Left lung (tissue), 4 donors: ENCODE measurements at regions not wholly inside any gene's neighbourhood (a gene's known extent, or its start where the extent isn't known, plus 50 kb on each side); places are given as distances from the start of the nearest gene placed in this dataset.

Experiments
- ATAC-seq: fragments of 200-7000 bp; cut with Tn5 transposase; one replicate; pipeline ENCODE4 v1.9.1; 2020; ENCODE audit warnings: moderate library complexity
- DNase-seq, 4 donors: peaks; one replicate each; pipeline ENCODE4 v3.0.0-alpha.2; 2013 to 2020
- H3K27ac ChIP-seq, 2 donors: fragments of 200-600 bp; sonication (generic) in 1 of 2; one replicate each; pipeline versions ENCODE4 v1.5.0 to v1.8.0; 2020 to 2021
- H3K27me3 ChIP-seq, 2 donors: fragments of 200-600 bp; sonication (generic) in 1 of 2; one replicate each; pipeline versions ENCODE4 v1.5.0 to v1.8.0; 2020 to 2021
- H3K36me3 ChIP-seq, 2 donors: fragments of 200-600 bp; sonication (generic) in 1 of 2; one replicate each; pipeline versions ENCODE4 v1.5.0 to v1.8.0; 2020 to 2021
- H3K4me1 ChIP-seq, 2 donors: fragments of 200-600 bp; one replicate each; pipeline ENCODE4 v1.8.0; 2021
- H3K4me3 ChIP-seq, 2 donors: fragments of 200-600 bp; sonication (generic) in 1 of 2; one replicate each; pipeline versions ENCODE4 v1.5.0 to v1.8.0; 2020 to 2021; ENCODE audit warnings: mild to moderate bottlenecking in 1 of 2
- H3K9me3 ChIP-seq, 2 donors: fragments of 200-600 bp; sonication (generic) in 1 of 2; one replicate each; pipeline versions ENCODE4 v1.5.0 to v1.8.0; 2020 to 2021
- CTCF ChIP-seq, 2 donors: fragments of 200-600 bp; sonication (generic) in 1 of 2; IDR thresholded peaks; one replicate each; pipeline versions ENCODE4 v1.5.0 to v1.8.0; 2021; ENCODE audit warnings: antibody characterized with exemption in 2 of 2
- intact Hi-C, 2 donors: fragments of 100-400 bp; cut with DNase I; formaldehyde crosslinking; loops; one replicate each; pipeline versions ENCODE4 v1.11.2 to v1.14.2; 2022
- donor health status: DM: no; HTN: yes; CAD: no.
- donor health status: DM: no; HTN: no; CAD: no.

- no peak for ATAC-seq
- H3K4me3 ChIP-seq, result no peak overlapping the region
- no peaks in the 10 kb centered on the region for H3K9me3 ChIP-seq
- no peak for TF ChIP-seq CTCF (IDR thresholded peaks at IDR 0.05)
- H3K36me3 ChIP-seq, result no peaks in the 10 kb centered on the region
- H3K27ac ChIP-seq, result no peak overlapping the region
- peak in 1 of 4 donors; percentile 41 for DNase-seq
- peaks cover 0 to 8% of the 10 kb centered on the region in 2 donors for H3K4me1 ChIP-seq
- H3K27me3 ChIP-seq, result no peaks in the 10 kb centered on the region
- intact Hi-C loops, result no loop called here
Measured at GRCh38 chr7:18174996-18175395, 147.3 kb upstream of the PRPS1L1 start.

DNA sequence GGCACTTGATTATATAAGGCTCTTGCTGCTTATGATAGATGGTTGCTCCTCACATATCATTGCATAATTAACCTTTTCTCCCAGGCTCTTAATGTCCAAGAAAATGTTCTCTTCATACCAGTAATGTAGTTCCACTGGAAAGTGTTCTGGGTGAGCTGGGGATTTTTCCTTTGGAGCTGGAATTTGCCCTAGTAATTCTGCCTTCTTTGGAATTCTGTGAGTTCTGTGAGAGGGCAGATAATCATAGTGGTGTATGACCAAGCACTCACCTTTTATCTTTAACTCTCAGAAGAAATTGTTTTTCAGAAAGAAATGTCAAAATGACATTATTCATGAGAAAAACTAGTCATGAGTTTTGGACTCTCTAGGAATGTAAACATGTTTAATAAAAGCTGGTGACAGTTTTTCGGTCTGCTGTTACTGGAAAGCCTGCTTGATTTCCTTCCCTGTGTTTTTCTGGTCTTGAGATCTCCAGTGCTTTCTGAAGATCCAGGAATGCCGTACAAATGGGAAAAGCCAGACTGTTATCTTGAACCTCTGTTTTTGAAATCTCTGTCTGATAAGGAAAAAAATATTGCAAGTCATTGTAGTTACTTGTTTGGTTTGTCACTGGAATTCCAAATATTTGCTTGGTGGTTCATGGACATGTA lies 148.3 kb upstream of the PRPS1L1 start:
- no peak overlapping the region for H3K4me3 ChIP-seq
- H3K9me3 ChIP-seq, result no peaks in the 10 kb centered on the region
- H3K27me3 ChIP-seq, result no peaks in the 10 kb centered on the region
- ATAC-seq, result no peak
- H3K4me1 ChIP-seq, result peaks cover 0 to 8% of the 10 kb centered on the region in 2 donors
- intact Hi-C loops, result no loop called here
- TF ChIP-seq CTCF (IDR thresholded peaks at IDR 0.05), result no peak
- DNase-seq, result no peak
- H3K36me3 ChIP-seq, result no peaks in the 10 kb centered on the region
- H3K27ac ChIP-seq, result no peak overlapping the region

- peak; percentile 67 for ATAC-seq
- Histone ChIP-seq H3K27ac (peak overlapping the region in 1 of 2 donors; percentile 82), H3K4me1 (peaks cover 0 to 8% of the 10 kb centered on the region in 2 donors), H3K4me3 (no peak overlapping the region), H3K9me3 (no peaks in the 10 kb centered on the region), H3K27me3 (no peaks in the 10 kb centered on the region), H3K36me3 (no peaks in the 10 kb centered on the region)
- intact Hi-C loops, result no loop called here
- DNase-seq, result no peak
- no peak for TF ChIP-seq CTCF (IDR thresholded peaks at IDR 0.05)
Measured at GRCh38 chr7:18177129-18177814, 149.6 kb upstream of the PRPS1L1 start.

- ATAC-seq (peak; percentile 79), DNase-seq (peak in 1 of 4 donors; percentile 47)
- Histone ChIP-seq H3K36me3 (no peaks in the 10 kb centered on the region), H3K4me3 (no peak overlapping the region), H3K9me3 (no peaks in the 10 kb centered on the region), H3K27me3 (no peaks in the 10 kb centered on the region), H3K4me1 (peaks cover 0 to 8% of the 10 kb centered on the region in 2 donors), H3K27ac (peak overlapping the region in 1 of 2 donors; percentile 82)
- TF ChIP-seq CTCF (IDR thresholded peaks at IDR 0.05), result no peak
- intact Hi-C loops, result no loop called here
Measured at GRCh38 chr7:18177815-18178660, 150.4 kb upstream of the PRPS1L1 start.

DNA sequence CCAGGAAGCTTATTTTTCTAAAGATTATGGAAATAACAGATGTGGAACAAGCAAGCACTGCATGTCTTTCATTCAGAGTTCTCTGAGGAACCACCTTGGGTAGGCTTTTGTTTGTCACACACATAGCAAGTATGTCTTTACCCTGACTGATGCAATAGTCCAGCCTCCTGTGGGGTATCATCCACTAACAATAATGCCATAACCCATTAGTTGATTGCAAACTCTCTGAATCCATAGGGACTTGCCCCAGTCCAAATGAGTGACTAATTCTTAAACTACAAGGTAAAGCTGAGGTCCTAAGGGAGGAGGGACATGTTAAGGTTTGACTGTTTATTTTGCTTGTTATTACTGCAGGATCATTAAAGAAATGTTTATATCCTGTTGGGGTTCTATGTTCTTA lies 151.4 kb upstream of the PRPS1L1 start:
- no peak for DNase-seq
- TF ChIP-seq CTCF (IDR thresholded peaks at IDR 0.05), result no peak
- H3K36me3 ChIP-seq, result no peaks in the 10 kb centered on the region
- H3K27ac ChIP-seq, result peak overlapping the region in 1 of 2 donors; percentile 82
- no peak for ATAC-seq
- no peak overlapping the region for H3K4me3 ChIP-seq
- peaks cover 0 to 8% of the 10 kb centered on the region in 2 donors for H3K4me1 ChIP-seq
- H3K27me3 ChIP-seq, result no peaks in the 10 kb centered on the region
- intact Hi-C loops, result no loop called here
- no peaks in the 10 kb centered on the region for H3K9me3 ChIP-seq
